Gastroesophageal sphincter (tissue), 4 donors: ENCODE measurements at regions not wholly inside any gene's neighbourhood (a gene's known extent, or its start where the extent isn't known, plus 50 kb on each side); places are given as distances from the start of the nearest gene placed in this dataset.
A peak's percentile ranks its signal among the peaks of the same experiment; 100 is the strongest.

ENCODE experiments used
- ATAC-seq: fragments of 150-250 bp; one replicate; pipeline ENCODE4 v1.9.1; 2016; ENCODE audit warnings: mild to moderate bottlenecking, moderate library complexity
- H3K27ac ChIP-seq, 4 donors: fragments of 200-600 bp; sonication (generic) in 3 of 4; 1 replicate in 3 of 4; 2 replicates in 1 of 4; pipeline ENCODE4 v1.5.1; 2016 to 2019
- H3K27me3 ChIP-seq: fragments of 200-600 bp; sonication (generic); one replicate; pipeline ENCODE4 v1.5.1; 2019
- H3K36me3 ChIP-seq, 2 donors: fragments of 200-600 bp; sonication (generic); one replicate each; pipeline ENCODE4 v1.5.1; 2019; ENCODE audit warnings: control low read depth in 1 of 2
- H3K4me1 ChIP-seq, 3 donors: fragments of 200-600 bp; sonication (generic); 1 replicate in 2 of 3; 2 replicates in 1 of 3; pipeline ENCODE4 v1.5.1; 2016 to 2019; ENCODE audit warnings: control low read depth in 2 of 3
- H3K4me3 ChIP-seq, 2 donors: fragments of 200-600 bp; sonication (generic); one replicate each; pipeline ENCODE4 v1.5.1; 2019; ENCODE audit warnings: mild to moderate bottlenecking in 1 of 2, moderate library complexity in 1 of 2
- H3K9me3 ChIP-seq, 3 donors: fragments of 200-600 bp; sonication (generic); one replicate each; pipeline ENCODE4 v1.5.1; 2017 to 2019; ENCODE audit warnings: control low read depth in 2 of 3
- EP300 ChIP-seq: sonication (generic); formaldehyde crosslinking; IDR thresholded peaks from one replicate; pipeline ENCODE4 v1.6.1; 2017; ENCODE audit warnings: antibody characterized with exemption, mild to moderate bottlenecking
- POLR2A ChIP-seq, 2 donors: fragments of 450-650 bp; IDR thresholded peaks; one replicate each; pipeline ENCODE4 v1.6.1; 2017; ENCODE audit warnings: antibody characterized with exemption in 2 of 2, mild to moderate bottlenecking in 2 of 2, moderate library complexity in 1 of 2
- POLR2AphosphoS5 ChIP-seq: sonication (generic); formaldehyde crosslinking; IDR thresholded peaks from one replicate; pipeline ENCODE4 v1.6.1; 2017; ENCODE audit warnings: antibody characterized with exemption
- WGBS, 2 donors: methylation state at CpG; one replicate each; pipeline ENCODE4 v1.1.5; 2018; ENCODE audit warnings: low coverage in 1 of 2; 5-methylcytosine and 5-hydroxymethylcytosine counted together
- TF ChIP-seq, protein P1 (sequence below), 4 experiments: fragments of 200-600 bp in 2 of 4; fragments of 450-650 bp in 2 of 4; sonication (generic) in 1 of 4; IDR thresholded peaks; one replicate each; pipeline ENCODE4 v1.5.1; 2017 to 2019; ENCODE audit warnings: antibody characterized with exemption in 4 of 4, mild to moderate bottlenecking in 2 of 4, moderate library complexity in 2 of 4

DNA sequence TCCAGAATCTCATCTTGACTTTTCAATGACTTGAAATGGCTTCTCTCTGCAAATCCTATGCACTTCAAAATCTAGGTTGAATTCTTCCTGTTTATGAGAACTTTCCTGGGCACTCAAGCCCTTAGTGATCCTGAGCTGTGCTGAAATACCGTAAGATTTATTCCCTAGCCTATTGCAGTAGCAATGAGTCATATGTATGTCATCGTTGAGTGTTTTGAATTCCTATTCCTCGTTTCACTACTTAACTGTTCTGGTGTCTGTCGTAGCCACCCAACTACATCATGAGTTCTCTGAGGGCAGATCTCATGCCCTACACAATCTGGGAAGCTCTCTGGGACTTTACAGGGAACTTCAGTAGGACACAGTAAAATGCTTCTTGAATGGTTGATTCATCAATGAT lies 190.8 kb upstream of the TMEM132C start:
- H3K27ac ChIP-seq: no peak overlapping the region
- H3K9me3 ChIP-seq: peaks cover 0 to 11% (median 0%) of the 10 kb centered on the region in 3 donors
- H3K4me3 ChIP-seq: no peak overlapping the region
- WGBS, 2 donors: 42 to 52% methylated on average over 4 of the region's 4 CpGs
- no peak for TF ChIP-seq POLR2A (IDR thresholded peaks at IDR 0.05)
- no peaks in the 10 kb centered on the region for H3K36me3 ChIP-seq
- H3K4me1 ChIP-seq: no peaks in the 10 kb centered on the region
- H3K27me3 ChIP-seq: peaks cover 6% of the 10 kb centered on the region
- peak; percentile 46 for ATAC-seq

DNA sequence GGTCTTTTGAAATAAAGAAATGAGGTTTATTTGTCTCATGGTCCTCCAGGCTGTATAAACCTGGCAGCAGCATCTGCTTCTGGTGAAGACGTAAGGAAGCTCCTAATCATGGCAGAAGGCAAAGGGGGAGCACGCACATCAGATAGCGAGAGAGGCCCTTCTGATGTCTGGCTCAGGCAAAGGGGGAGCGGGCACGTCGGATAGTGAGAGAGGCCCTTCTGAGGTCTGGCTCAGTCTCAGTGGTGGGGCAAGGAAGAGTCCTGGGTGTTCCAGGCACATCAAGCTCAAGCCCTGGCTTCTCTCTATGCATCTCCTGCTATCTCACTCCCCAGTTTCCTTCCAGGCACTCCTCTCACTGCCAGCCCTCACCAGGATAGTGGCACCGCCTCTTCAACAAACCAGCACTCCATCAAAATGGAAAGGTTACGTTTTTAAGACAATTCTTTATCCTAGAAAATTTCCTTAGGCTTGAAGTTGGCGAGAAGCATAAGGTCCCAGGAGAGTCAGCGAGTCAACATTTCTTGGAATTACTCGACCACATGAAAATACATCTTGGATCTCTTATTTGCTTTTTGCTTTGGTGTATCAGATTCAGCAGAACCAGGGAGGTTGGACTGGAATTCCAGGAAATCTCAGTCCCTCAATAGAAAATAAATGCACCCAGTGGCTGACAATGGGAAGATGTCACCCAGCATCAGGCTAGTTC lies 189.6 kb upstream of the TMEM132C start:
- 75 to 88% methylated on average over 6 to 10 of the region's 11 CpGs for WGBS, 2 donors
- no peaks in the 10 kb centered on the region for H3K4me1 ChIP-seq
- H3K9me3 ChIP-seq: peaks cover 0 to 11% (median 0%) of the 10 kb centered on the region in 3 donors
- no peak overlapping the region for H3K27ac ChIP-seq
- TF ChIP-seq POLR2A (IDR thresholded peaks at IDR 0.05) (no peak), EP300 (no peak), POLR2AphosphoS5 (no peak)
- TF ChIP-seq, protein P1, sequence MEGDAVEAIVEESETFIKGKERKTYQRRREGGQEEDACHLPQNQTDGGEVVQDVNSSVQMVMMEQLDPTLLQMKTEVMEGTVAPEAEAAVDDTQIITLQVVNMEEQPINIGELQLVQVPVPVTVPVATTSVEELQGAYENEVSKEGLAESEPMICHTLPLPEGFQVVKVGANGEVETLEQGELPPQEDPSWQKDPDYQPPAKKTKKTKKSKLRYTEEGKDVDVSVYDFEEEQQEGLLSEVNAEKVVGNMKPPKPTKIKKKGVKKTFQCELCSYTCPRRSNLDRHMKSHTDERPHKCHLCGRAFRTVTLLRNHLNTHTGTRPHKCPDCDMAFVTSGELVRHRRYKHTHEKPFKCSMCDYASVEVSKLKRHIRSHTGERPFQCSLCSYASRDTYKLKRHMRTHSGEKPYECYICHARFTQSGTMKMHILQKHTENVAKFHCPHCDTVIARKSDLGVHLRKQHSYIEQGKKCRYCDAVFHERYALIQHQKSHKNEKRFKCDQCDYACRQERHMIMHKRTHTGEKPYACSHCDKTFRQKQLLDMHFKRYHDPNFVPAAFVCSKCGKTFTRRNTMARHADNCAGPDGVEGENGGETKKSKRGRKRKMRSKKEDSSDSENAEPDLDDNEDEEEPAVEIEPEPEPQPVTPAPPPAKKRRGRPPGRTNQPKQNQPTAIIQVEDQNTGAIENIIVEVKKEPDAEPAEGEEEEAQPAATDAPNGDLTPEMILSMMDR (IDR thresholded peaks at IDR 0.05): no peak
- no peak for ATAC-seq
- H3K4me3 ChIP-seq: no peak overlapping the region
- peaks cover 6% of the 10 kb centered on the region for H3K27me3 ChIP-seq
- H3K36me3 ChIP-seq: no peaks in the 10 kb centered on the region

DNA sequence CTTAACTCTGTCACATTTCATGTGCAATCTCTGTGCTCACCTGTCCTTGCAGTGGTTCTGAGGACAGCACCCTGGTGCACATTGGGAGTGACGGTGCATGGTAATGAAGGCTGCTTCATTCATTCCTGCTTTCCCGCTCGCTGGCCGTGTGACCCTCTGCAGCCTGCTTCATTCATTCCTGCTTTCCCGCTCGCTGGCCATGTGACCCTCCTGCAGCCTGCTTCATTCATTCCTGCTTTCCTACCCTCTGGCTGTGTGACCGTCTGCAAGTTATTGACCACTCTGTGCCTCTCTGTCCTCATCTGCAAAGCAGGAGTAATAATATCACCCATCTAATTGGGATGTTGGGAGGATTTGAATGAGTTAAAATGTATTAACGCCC lies 189.1 kb upstream of the TMEM132C start:
- Histone ChIP-seq H3K36me3 (no peaks in the 10 kb centered on the region), H3K27me3 (peaks cover 6% of the 10 kb centered on the region), H3K4me3 (no peak overlapping the region), H3K27ac (no peak overlapping the region), H3K9me3 (peaks cover 0 to 11% (median 0%) of the 10 kb centered on the region in 3 donors), H3K4me1 (no peaks in the 10 kb centered on the region)
- TF ChIP-seq, protein P1 (IDR thresholded peaks at IDR 0.05): no peak
- TF ChIP-seq EP300: no peak
- no peak for TF ChIP-seq POLR2AphosphoS5
- TF ChIP-seq POLR2A (IDR thresholded peaks at IDR 0.05): no peak
- ATAC-seq: no peak
- WGBS, 2 donors: 85% methylated on average over 7 of the region's 8 CpGs; no CpG with 5 or more reads in 1 of the 2 donors

DNA sequence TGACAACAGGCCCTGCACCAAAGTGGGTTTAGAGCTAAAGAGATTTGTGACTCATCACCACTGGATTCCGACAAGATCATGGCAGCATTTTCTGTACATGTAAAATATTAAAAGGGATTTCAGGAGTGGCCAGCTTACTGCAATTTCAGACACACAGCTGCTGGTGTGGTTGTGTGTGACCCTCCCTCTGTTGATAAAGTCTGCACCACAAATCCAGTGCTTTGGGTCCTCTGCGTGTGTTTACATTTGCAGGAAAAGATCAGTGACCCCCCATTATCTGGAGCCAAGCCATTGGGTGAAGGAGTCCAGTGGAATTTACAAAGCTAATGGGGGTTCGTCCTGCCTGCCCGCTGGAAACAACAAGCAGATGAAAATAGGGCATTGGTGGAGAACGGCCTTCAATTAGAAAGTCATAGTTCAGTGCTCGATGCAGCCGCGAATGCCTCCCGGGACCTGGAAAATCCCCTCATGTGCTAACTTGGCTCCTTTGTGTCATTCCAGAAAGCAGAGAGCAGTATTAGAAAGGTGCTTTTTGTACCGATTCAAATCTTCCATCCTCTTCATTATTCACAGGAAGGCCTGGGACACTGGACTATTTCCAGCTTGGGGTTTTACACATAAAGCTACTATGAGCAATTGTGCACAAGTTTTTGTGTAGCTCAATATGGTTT lies 188.5 kb upstream of the TMEM132C start:
- Histone ChIP-seq H3K27ac (no peak overlapping the region), H3K27me3 (peaks cover 6% of the 10 kb centered on the region), H3K36me3 (no peaks in the 10 kb centered on the region), H3K4me1 (no peaks in the 10 kb centered on the region), H3K9me3 (peaks cover 0 to 11% (median 0%) of the 10 kb centered on the region in 3 donors), H3K4me3 (no peak overlapping the region)
- WGBS, 2 donors: 16 to 32% methylated on average over 7 to 8 of the region's 10 CpGs
- no peak for ATAC-seq
- no peak for TF ChIP-seq EP300
- TF ChIP-seq POLR2A (IDR thresholded peaks at IDR 0.05): no peak
- TF ChIP-seq, protein P1 (IDR thresholded peaks at IDR 0.05): no peak

DNA sequence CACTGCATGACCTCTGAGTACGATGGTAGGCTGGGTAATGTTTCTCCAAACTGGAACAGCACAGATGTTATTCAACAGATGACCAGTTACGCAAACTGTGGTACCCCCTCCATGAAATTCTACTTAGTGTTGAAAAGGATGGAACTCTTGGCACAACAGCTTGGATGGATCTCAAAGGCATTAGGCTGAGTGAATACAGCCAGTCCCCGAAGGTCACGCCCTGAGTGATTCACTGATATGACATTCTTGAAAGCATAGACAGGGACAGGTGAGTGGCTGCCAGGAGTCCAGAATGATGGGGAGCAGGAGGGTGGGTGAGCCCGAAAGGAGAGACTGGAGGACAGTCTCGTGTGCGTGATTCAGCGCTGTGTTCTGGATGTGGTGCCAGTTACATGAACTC lies 187.5 kb upstream of the TMEM132C start:
- TF ChIP-seq EP300 (no peak), POLR2A (IDR thresholded peaks at IDR 0.05) (no peak), POLR2AphosphoS5 (no peak)
- TF ChIP-seq, protein P1 (IDR thresholded peaks at IDR 0.05): no peak
- Histone ChIP-seq H3K4me1 (no peaks in the 10 kb centered on the region), H3K36me3 (no peaks in the 10 kb centered on the region), H3K27ac (no peak overlapping the region), H3K27me3 (peaks cover 6% of the 10 kb centered on the region), H3K4me3 (no peak overlapping the region), H3K9me3 (peaks cover 0 to 11% (median 0%) of the 10 kb centered on the region in 3 donors)
- ATAC-seq: no peak
- 67 to 88% methylated on average over 6 to 7 of the region's 8 CpGs for WGBS, 2 donors
